GM12864 (cell line): ENCODE measurements at regions not wholly inside any gene's neighbourhood (a gene's known extent, or its start where the extent isn't known, plus 50 kb on each side); places are given as distances from the start of the nearest gene placed in this dataset.

Experiments used
- DNase-seq: peaks from one replicate; pipeline ENCODE4 v3.0.0-alpha.2; 2011; ENCODE audit warnings: low read depth
- H3K4me3 ChIP-seq: 2 replicates; pipeline ENCODE4 v1.5.1; 2011; ENCODE audit warnings: mild to moderate bottlenecking, low read depth, low read length, control low read depth
- TF ChIP-seq, protein P1 (sequence below): IDR thresholded peaks from 2 replicates; pipeline ENCODE4 v1.5.1; 2011; ENCODE audit warnings: low read depth, mild to moderate bottlenecking, moderate library complexity, low read length, control low read depth, inconsistent platforms; ENCODE audit errors: missing control alignments

DNA sequence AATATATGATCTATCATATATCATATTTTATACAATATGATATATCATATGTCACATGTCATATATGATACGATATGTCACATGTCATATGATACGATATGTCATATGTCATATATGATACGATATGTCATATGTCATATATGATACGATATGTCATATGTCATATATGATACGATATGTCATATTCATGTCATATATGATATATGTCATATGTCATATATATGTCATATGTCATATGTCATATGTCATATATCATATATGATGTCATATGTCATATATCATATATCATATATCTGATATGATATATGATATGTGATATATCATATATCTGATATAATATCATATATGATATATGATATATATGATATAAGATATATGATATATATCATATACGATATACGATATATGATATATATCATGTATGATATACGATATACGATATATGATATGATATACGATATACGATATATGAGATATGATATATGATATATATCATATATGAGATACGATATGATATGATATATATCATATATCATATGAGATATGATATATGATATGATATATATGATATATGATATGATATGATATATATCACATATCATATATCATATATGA lies 122.3 kb upstream of the USP9X start:
- no peak for DNase-seq
- H3K4me3 ChIP-seq, result no peak overlapping the region
- TF ChIP-seq, protein P1, sequence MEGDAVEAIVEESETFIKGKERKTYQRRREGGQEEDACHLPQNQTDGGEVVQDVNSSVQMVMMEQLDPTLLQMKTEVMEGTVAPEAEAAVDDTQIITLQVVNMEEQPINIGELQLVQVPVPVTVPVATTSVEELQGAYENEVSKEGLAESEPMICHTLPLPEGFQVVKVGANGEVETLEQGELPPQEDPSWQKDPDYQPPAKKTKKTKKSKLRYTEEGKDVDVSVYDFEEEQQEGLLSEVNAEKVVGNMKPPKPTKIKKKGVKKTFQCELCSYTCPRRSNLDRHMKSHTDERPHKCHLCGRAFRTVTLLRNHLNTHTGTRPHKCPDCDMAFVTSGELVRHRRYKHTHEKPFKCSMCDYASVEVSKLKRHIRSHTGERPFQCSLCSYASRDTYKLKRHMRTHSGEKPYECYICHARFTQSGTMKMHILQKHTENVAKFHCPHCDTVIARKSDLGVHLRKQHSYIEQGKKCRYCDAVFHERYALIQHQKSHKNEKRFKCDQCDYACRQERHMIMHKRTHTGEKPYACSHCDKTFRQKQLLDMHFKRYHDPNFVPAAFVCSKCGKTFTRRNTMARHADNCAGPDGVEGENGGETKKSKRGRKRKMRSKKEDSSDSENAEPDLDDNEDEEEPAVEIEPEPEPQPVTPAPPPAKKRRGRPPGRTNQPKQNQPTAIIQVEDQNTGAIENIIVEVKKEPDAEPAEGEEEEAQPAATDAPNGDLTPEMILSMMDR, result no peak

DNA sequence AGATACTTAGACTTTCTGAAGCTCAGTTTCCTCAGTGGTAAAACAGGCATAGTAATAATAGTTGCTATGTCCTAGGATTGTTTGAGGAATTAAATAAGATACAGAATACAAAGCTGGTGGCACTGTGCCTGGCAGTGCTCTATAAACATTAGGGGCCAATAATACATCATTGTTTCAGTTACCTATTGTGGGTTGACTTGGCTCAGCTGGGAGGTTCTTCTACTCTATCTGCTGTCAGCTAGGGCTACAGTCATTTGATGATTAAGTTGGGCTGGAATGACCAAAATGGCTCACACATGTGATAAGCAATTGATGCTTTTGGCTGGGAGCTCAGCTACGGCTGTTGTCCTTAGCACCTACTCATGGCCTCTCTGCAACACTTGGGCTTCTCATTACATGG lies 121.2 kb upstream of the USP9X start:
- no peak overlapping the region for H3K4me3 ChIP-seq
- TF ChIP-seq, protein P1, result no peak
- no peak for DNase-seq

DNA sequence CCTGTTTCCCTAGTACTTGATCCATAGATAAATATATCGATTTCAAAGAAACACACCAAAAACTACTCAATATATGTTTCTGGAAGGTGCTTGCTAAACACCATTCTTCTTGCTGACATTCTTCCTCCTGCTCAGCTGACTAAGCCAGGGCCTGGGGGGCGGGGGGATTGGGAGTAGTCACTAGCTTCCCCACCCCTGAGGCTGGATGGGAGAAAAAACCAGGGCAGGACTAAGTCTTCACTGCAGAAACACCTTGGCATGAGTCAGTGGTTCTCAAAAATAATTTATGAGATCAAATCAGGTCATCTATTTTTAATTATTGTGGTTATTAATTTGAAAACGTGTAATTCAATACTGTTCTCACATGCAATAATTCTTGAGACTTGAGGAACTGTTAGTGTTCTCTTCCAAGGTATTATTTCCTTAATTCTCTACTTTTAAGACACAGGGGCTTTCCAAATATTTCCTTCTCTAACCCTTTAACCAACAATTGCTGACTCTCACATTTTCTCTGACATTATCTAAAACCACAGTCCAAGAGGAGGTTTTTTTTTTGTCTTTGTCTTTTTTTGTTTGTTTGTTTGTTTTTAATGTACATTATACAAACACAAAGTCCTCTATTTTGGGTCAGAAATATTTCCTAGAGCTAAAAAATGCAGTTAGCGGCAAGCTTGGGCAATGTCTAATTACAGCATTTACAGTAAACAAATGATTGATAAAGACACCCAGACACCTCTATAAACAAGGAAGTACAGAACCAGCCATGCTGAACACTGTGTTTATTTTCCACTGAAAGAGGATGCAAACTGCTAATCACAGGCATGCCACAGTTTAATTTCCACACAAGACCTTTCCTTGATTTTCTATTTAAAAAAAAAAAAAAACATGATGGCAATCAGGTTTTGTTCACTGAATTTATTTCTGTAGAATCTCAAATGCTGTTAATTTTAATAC lies 120.3 kb upstream of the USP9X start:
- no peak for DNase-seq
- TF ChIP-seq, protein P1, result no peak
- H3K4me3 ChIP-seq, result no peak overlapping the region

DNA sequence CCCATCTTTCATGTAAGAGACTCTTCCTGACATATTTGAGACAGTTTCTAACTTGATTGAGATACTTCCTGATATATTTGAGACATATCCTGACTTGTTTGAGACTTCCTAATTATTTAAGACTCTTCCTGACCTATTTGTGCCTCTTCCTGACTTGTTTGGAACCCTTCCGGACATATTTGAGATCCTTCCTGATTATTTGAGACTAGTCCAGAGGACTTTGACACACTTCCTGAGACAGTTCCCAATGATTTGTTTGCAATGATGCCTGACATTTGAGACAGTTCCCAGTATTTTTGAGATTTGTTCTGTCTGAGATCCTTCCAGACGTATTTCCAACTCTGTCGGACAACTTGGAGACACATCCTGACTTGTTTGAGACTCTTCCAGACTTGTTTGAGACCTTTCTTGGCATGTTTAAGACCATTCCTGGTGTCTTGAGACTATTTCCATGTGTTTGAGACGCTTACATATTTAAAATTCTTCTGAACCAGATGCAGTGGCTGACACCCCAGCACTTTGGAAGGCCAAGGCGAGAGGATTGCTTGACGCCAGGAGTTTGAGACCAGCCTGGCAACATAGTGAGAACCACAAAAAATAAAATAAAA lies 118.9 kb upstream of the USP9X start:
- DNase-seq, result no peak
- H3K4me3 ChIP-seq, result no peak overlapping the region
- TF ChIP-seq, protein P1, result no peak

DNA sequence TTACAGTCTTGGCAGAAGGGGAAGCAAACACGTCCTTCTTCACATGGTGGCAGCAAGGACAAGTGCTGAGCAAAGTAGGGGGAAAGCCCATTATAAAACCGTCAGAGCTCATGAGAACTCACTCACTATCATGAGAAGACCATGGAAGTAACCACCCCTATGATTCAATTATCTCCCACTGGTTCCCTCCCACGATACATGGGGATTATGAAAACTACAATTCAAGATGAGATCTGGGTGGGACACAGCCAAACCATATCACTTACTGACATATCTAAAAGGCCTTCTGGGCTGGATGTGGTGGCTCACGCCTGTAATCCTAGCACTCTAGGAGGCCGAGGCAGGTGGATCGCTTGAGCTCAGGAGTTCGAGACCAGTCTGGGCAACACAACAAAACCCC lies 117.1 kb upstream of the USP9X start:
- DNase-seq, result no peak
- no peak overlapping the region for H3K4me3 ChIP-seq
- TF ChIP-seq, protein P1, result no peak

DNA sequence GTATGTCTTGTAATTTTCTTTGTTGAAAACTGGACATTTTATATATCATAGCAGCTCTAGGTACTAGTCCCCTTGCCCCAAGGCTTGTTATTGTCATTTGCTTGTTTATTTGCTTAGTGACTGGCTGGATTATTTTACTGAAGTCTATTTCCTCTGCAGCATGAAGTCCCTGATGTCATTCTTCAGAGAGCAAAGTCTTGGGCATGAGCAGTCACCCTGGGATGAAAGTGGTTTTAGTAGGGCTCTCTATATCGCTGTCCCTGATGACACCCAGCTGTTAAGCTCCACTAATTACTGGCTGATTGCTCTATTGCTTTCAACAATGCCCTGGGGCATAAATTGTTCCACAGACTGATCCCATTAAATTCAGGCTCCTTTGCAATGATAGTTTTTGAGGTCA lies 113.5 kb upstream of the USP9X start:
- TF ChIP-seq, protein P1, result no peak
- no peak overlapping the region for H3K4me3 ChIP-seq
- no peak for DNase-seq
